NCI-H226 (cell line): ENCODE measurements at regions not wholly inside any gene's neighbourhood (a gene's known extent, or its start where the extent isn't known, plus 50 kb on each side); places are given as distances from the start of the nearest gene placed in this dataset.

Experiments
- DNase-seq: peaks from one replicate; pipeline ENCODE4 v3.0.0-alpha.2; 2015

DNA sequence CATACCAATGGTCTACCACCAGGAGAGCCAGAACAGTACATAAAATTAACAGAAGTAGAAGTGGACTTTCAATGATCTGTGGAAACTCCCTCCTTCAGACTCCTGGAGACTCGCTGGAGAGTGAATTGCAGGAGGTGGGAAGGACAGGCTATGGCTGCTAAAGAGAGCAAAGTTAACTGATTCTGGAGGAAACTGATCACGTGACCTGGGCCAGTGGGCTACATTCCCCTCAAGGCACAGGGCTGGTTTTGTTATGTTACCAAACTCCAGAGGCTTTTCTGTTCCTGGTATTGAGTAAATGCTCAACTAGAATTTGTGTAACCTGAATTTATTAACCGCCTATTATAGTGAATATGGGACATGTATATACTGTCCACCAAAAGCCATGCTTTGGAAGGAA is 372.6 kb downstream of the MTRR start:
- DNase-seq = no peak

DNA sequence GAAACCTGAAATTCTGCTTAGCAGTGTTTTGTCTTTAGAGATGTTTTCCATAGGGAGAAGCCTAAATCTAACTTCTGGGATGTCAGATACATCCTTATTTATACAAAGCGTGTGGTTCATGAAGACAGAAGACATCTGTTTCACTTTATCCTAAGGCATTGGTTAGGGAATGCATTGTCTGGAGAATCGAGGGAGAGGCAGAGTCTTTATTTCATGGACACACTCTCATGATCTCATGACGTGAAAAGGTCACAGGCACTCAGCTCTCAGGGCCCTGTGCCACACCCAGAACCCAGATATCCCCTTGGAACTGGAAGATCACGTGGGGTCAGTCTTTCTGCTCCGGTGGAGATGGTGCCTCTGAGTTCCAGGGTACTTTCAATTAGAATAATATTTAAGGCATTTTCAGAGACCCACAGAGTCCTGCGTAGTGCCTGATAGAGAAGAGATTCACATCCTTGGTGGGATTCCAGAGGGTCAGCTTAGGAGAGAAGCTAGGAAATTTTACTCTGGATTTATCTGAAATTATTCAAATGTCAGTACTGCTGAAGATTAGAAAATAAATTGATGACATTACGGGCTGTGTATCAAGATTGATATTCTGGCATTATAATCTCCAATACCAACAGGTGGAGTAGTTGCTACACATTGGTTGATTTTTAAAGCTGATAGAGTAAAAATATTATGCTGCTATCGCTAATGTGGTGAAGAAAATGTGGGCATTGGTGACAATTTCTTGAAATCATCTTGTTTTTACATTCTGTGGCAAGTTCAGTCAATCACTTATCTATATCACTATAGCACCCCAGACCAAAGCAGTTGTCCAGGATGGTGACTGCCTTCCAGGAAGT is 378.3 kb downstream of the MTRR start:
- DNase-seq = no peak

DNA sequence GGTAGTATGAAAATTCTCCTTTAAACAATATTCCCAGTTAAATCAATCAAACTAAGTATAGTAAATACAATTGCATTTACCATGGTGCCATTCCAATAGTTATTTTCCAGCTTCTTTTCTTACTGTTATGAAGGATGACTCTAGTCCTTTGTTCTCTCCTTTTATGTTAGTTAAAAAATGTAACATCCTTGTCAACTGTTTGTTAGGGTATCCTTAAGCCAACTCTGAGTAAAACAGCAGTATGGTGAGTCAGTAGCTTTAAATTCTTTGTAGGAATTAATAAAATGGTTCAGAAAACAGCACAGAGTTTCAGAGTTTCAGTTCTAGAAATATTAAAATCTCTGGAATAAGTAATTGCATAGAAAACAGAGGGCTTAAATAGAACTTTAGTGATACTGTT is 384.4 kb downstream of the MTRR start:
- no peak for DNase-seq

DNA sequence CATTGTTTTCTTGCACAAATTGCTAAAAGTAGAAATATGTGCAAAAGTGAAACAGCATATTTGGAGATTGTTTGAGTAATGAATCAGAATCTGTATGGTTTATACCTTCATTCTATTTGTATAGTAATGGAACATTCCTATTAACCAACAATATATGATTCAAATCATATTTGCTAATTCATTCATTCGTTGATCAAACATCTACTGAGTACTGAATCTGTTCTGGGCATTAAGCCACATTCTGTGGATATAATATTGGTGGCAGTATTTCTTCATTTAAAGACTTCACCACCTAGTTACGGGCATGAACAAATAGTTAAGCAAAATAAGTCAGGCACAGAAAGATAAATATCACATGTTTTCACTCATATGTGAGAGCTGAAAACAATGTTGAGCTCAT is 385.7 kb downstream of the MTRR start:
- DNase-seq = no peak

DNA sequence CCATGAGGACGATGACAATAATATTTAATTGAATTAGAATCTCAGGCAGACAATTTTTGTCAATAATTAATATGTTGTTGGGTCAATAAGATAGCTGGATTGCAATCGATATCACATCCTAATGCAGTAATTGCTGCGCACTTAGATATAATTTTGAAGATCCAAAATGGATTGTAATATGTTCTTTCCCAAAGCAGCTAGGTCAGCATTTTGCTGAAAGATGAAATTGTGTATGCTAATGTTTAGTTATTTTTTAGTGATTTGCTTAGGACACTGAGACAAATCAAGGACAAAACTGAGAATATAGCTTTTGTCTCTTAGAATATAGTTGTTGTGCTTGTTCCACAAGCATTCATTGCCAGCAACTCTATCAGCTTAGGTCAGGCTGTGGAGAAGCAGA is 389.9 kb downstream of the MTRR start:
- DNase-seq = no peak

DNA sequence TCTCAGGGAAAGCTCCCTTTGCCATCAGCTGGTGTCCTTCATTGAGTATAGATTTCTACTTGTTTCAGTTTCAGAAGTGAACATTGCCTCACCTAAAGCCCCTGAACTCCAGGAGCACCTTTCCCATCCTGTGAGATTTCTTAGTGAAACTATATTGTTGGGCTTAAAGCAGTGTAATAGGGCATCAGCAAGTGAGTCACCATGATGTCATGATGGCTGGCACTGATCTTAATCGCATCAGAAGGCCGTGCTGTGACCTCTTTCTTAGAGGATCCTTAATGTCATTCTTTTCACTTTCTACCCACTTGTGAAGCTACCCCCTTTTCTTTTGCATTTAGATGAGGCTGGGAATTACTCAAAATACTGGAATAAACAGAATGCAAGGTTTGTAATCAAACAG is 401.3 kb downstream of the MTRR start:
- no peak for DNase-seq

DNA sequence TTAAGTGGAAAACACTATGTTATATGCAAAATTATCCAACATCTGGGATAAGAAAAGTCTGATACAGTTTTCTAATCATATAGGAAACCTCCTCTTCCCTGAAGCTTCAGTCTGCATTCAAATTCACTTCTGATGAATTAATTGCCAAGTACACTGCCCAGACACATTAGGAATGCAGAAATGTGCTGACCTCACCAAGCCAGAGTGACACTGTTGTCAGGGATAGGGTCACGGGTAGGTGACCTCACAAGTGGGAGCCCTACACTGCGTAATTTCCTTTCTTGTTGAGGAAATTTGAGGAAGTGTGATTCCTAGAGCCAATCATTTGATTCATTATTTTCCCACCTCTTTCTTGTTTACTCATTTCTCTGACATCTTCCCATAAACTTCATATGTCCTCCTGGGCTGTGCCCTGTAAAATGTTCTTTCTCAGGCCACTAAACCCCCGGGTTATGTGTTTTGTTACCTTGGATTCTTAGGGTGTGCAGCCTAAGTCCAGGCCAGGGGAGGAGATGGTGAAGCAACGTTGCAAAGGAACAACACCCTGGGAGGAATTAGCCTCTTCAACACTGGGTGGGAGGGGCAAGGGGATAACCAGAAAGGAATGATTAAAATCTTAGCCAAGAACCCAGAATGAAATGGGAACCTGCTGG is 411.9 kb downstream of the MTRR start:
- DNase-seq = no peak

DNA sequence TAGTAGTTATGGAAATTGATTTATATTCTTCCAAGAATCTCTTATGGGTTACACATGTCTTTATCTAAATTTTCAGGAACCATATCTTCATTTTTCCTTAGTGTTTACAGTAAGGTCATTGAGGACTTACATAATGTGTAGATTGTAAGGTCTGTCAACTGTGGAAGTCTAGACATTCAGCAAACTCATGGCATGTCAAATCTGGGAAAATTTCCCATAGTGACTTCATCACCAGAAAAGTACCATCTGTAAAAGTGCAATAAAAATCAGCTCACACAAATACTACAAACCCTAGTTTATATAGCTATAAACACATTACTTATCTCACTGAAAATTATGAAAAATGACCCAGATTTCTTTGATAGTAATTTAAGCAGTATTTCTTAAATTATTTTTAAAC is 419.4 kb downstream of the MTRR start:
- DNase-seq = no peak

DNA sequence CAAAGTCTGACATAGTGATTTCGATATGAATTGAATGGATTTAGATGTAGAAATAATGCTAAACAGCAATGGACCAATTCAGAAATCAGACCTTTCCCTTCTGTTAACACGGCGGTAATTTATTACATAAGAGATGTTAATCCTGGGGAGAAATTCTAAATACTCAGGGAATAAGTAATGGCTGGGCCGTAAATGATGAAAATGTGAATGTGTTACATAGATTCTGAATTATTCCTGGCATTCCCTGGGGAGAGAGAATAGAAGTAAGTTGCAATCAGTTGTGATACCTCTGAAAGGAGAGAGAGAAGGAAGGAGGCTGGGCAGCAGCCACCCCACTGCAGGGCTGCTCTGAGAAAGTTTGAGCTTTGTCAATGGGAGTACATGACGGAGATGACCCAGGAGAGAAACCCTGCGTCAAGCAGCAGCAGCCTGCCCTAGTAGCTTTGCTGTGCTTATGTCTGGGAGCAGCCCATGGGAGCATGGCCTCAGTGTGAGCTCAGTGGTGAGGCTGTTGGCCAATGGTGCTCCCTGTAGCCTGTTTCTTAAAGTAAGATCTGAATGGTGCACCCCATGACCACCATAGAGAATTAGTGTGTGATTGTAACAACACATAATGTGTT is 420.1 kb downstream of the MTRR start:
- DNase-seq = no peak

DNA sequence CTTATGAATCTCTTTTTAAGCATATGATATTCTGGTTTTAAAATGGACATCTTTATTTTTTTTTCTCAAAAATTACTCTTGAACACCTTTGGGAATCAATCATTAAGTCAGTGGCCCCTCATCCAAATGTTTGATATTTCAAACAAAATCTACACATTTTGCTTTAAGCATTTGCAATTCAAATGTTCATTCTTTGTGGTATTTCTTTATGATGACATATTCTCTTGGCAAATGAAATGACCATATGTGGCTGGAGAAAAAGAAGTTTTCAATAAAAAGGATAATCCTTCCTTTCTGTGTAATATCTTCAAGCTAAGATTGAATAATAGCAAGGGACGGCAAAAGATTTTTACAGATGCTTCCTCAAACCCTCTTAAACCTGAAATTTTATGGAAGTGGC is 420.8 kb downstream of the MTRR start:
- DNase-seq = no peak

DNA sequence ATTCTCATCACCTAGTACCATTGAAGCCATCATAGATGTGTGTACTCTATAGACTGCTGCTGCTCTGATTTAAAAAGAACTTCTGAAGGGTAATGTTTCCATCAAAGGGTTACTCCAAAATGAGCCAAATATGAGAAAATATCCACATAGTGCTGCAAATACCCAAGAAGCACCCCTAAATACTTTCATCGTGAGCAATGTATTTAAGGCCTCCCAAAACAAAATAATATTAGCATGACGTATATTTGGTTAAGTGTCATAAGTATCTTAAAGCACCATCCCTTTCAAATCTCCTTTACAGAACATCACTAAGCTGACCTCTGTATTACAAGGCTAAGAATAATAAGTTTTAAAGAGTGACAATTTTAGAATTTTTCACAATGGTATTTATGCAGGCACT is 421.8 kb downstream of the MTRR start:
- no peak for DNase-seq

DNA sequence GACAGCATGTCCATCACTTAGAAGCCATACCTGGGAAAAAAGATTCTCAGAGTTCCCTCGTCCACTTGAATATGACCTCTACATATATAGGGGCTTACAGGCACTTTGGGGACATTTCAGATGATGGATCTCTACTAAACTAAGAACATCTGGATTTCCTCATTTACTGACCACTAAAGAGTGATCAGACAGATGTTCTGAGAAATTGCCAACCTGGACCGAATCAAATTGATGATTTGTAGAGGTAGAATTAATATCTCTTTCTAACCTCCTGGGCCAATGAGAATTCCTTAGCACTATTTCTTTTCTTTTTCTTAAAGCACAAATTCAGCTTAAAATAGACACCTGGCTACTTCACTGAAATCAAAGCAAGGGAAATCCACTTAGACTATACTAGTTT is 422.7 kb downstream of the MTRR start:
- DNase-seq = no peak

DNA sequence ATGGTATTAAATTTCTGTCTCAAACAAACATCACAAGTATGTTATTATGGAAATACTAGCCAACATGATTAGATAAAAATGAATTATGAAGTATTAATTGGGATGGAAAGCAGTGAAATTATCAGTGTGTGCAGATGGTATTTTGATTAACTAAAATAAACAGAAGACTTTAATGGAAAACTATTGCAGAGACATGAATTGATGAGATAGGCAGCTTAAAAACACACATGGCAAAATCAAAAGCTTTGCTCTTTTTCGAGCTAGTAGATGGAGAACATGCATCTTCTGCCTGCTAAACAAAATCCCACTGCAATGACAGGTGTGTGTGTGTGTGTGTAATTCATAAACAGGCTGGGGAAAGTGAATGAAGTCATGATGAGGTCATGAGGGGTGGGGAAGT is 426.2 kb downstream of the MTRR start:
- DNase-seq = no peak

DNA sequence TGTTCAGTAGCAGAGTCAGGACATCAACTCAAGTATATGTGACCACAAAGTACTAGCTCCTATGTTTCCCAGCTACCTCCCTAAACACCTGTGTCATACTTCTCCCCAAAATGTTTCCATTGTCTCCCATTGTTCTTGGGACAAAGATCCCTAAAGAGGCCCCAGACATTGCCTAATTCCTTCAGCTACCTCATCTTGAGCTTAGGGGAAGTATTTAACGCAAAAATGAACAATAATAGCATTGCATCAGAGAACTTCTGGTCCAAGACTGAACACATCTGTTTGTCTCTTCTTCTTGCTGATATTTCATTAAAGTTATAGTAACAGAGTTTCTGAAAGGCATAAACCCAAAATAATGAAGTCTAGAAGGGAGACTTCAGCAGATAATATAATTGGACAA is 430.8 kb downstream of the MTRR start:
- no peak for DNase-seq

DNA sequence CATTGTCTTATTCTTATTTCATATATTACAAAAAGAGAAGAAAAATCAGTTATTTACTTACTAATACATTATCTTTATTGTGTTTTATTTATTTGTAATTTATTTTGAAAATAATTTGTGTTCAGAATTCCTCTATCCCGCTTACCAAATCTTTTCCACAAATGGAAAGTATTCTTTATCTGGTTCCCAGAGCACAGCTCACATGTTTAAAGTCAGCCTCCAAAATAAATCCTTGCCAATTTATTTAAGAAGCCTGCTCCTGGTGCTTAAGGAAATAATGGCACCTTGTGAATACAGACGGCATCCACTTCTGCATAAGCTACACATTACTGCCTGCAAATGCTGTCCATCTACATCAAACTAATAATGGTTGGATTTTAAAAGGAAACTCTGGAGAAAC is 435.4 kb downstream of the MTRR start:
- DNase-seq = no peak

DNA sequence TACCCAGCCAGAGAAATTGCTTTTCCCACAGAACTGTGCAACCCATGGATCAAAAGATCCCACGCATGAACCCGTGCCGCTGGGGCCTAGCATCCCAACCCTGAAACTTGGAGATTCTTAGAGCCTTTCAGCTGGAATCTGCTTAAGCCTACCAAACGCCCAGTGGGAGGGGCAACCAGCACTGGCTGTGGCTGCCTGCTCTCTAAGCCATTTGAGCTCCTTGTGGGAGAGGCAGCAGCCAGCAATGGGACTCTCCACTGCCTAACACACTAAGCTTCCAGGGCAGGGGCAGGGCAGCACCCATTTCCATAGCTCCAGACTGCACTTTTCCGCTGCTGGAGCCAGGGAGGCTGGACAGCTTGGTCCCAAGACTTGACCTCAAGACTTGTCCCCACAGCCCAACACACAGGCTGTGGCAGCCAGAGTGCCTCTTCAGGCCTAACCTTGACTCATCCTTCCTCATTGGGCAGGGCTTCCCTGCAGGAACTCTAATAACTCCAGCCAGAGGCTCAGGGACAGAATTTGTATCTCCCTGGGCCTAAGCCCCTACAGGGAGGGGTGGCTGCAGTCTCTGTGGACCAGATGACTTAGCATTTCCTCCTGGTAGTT is 437.4 kb downstream of the MTRR start:
- DNase-seq = no peak

DNA sequence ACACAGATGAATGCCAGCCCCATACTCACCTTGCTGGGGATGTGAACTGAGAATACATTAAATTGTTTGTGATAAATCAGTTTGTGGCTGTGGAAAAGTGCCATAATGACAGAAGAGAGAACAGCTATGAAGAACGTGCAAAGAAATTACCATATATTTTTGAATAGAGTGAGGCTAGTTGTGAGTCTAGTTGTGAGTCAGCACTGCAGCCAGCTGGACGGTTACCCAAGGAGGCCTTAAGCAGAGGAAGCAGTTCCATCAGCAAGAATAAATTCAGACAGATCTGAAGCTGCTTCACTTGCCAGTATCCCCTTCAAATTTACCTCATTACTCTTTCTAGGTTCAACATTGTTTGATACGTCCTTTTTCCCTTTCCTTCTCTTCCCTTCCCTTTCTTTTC is 446.0 kb downstream of the MTRR start:
- DNase-seq = no peak

DNA sequence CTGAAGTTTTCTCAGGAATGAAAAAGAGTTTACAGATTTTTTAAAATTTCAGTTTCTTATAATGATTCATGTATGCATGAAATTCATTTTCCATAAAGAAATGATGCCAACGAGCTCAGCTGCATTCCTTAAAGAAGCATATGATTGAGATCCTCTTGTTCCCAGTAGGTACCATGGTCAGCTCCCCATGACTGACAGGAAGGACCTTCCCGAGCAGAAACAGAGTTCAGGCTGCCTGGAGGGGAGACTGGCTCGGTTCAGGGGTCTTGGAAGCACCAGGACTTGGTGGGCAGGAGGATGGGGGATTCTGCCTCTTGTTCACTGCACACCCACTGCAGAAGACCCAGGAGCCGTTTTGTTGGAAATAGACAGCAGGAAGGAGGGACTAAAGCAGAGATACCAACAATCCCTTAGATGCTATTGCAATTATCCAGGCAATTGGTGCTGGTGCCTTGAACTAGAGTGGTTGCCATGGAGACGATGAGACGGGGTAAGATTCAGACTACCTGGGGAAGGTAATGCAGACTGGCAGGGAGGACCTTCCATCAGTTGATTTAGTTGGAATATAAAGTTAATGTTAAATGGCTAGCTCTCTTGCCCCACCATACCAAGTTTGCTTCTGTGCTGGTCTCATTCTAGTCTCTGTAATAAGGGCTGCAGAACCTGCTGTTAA is 447.8 kb downstream of the MTRR start:
- DNase-seq = no peak

DNA sequence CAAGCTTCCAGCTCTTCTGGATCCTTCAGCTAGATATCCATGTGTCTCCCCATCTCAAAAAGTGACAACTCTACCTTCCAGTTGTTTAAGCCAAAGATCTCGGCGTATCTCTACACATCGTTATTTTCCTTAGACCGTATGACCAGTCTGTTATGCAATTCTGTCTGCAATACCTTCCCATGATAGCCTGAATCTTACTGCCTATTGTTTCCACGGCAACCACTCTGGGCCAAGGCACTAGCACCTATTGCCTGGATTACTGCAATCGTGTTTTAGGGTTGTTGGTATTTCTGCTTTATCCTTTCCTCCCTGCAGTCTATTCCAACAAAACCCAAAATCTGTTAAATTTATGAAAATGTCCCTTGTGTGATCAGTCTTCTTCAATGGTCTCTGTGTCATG is 448.4 kb downstream of the MTRR start:
- no peak for DNase-seq

DNA sequence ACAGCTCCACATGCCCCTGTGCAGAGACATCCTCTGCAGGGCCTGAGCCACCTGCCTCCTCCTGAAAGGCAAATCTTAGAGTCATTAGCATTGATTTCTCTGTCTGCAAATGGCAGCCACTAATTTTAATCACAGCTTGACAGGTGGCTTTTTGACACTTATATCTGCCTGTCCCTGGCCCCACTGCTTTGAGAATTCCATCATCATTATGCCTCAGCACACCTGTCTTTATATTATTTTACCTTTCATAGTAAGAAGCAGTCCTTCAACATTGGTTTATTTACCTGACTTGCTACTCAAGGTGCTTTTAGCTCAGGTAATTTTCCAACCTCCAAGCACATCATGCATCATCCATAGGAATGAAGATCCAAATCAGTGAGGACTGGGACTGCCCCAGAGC is 451.3 kb downstream of the MTRR start:
- DNase-seq = no peak

DNA sequence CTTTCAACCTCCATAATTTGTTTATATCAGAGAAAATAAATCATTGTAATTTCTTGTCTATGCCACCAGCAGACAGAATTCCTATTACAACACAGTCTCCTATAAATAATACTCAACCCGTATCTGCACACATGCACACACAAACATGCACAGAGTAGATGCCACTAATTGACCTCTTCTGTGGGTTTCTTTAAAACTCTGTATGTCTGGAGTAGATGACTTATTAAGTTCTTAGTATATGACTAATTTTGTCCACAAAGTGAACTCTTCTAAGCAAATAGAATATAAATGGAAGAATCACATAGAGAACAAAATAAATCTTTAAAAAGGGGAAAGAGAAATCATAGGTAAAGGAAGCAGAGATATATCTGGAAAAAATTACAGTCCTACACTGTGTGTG is 452.3 kb downstream of the MTRR start:
- no peak for DNase-seq

DNA sequence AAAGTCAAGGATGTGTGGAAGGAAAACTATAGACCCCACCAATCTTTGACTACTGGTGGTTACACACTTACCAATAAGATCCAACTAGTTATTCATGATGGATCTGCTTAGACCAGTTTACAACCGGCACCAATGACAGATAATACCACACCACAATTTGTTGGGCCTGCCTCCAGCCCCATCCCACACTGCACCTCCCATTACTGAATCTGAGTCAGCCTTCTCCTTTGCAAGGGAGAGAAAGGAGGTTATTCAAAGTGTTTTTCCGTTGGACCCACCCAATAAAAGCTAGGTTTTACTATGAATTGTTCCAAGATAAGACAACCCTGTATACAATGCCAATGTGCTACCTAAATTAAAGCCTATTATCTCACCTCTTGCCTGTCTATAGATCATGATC is 453.5 kb downstream of the MTRR start:
- DNase-seq = no peak

DNA sequence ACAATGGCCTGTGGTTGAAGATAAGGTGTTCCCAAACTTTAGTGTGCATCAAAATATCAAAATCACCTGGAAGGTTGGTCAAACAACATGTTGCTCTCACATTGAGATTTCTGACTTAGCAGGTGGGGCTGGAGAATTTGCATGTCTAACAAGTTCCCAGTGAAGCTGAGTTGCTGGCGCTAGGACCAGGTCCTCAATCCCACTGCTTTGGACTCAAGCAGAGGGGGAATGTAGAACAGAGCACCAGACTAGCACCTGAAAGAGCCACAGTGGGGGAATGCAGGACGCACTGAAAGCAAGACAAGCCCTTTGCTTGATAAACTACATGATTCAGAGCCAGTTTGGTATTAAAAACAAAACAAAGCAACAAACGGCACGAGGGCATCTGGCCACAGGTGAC is 458.1 kb downstream of the MTRR start:
- no peak for DNase-seq
